ENCODE measurements at regions not wholly inside any gene's neighbourhood (a gene's known extent, or its start where the extent isn't known, plus 50 kb on each side); places are given as distances from the start of the nearest gene placed in this dataset.

- DNase-seq (ENCODE audit: low spot score), result no peak
- H3K4me1 ChIP-seq (ENCODE audit: insufficient read depth, low read length, poor library complexity, severe bottlenecking), result no peaks in the 10 kb centered on the region
- no peaks in the 10 kb centered on the region for H3K9me3 ChIP-seq (ENCODE audit: low read depth, low read length, poor library complexity, severe bottlenecking)
- H3K27ac ChIP-seq (ENCODE audit: low read depth, low read length, poor library complexity, severe bottlenecking), result no peak overlapping the region
- no peaks in the 10 kb centered on the region for H3K27me3 ChIP-seq (replicated peaks; ENCODE audit: insufficient read depth, low read depth, low read length, poor library complexity)
- POLR2A ChIA-PET (ENCODE audit: low non-redundant PET), result no interaction called here
- no peaks in the 10 kb centered on the region for H3K36me3 ChIP-seq (ENCODE audit: insufficient read depth, low read length, poor library complexity, severe bottlenecking)
- intact Hi-C loops (cut with micrococcal nuclease; ENCODE audit: unreplicated experiment), result no loop called here
- no peak overlapping the region for H3K4me3 ChIP-seq (ENCODE audit: low read depth, low read length, poor library complexity, severe bottlenecking)
- CTCF ChIA-PET, result no interaction called here
- TF ChIP-seq EZH2 (IDR thresholded peaks at IDR 0.05; ENCODE audit: borderline replicate concordance, low read depth, low read length, poor library complexity, severe bottlenecking) (no peak), CTCF (conservative IDR thresholded peaks at IDR 0.05; ENCODE audit: low read depth, low read length) (no peak)
- no TSS peak for BruUV-seq (replicated peaks)
Measured at GRCh38 chr21:28439251-28439650, 553.4 kb downstream of the LTN1 start.

GRCh38 chr21:28437061-28437460, 555.6 kb downstream of the LTN1 start:
- ChIA-PET POLR2A (ENCODE audit: low non-redundant PET) (no interaction called here), CTCF (no interaction called here)
- Histone ChIP-seq H3K9me3 (ENCODE audit: low read depth, low read length, poor library complexity, severe bottlenecking) (no peaks in the 10 kb centered on the region), H3K4me3 (ENCODE audit: low read depth, low read length, poor library complexity, severe bottlenecking) (no peak overlapping the region), H3K27me3 (replicated peaks; ENCODE audit: insufficient read depth, low read depth, low read length, poor library complexity) (no peaks in the 10 kb centered on the region), H3K4me1 (ENCODE audit: insufficient read depth, low read length, poor library complexity, severe bottlenecking) (no peaks in the 10 kb centered on the region), H3K27ac (ENCODE audit: low read depth, low read length, poor library complexity, severe bottlenecking) (no peak overlapping the region), H3K36me3 (ENCODE audit: insufficient read depth, low read length, poor library complexity, severe bottlenecking) (no peaks in the 10 kb centered on the region)
- no TSS peak for BruUV-seq (replicated peaks)
- DNase-seq (ENCODE audit: low spot score), result no peak
- intact Hi-C loops (cut with micrococcal nuclease; ENCODE audit: unreplicated experiment), result no loop called here
- TF ChIP-seq CTCF (conservative IDR thresholded peaks at IDR 0.05; ENCODE audit: low read depth, low read length), result no peak
- TF ChIP-seq EZH2 (IDR thresholded peaks at IDR 0.05; ENCODE audit: borderline replicate concordance, low read depth, low read length, poor library complexity, severe bottlenecking), result no peak

- POLR2A ChIA-PET (ENCODE audit: low non-redundant PET), result no interaction called here
- H3K9me3 ChIP-seq (ENCODE audit: low read depth, low read length, poor library complexity, severe bottlenecking), result no peaks in the 10 kb centered on the region
- intact Hi-C loops (cut with micrococcal nuclease; ENCODE audit: unreplicated experiment), result no loop called here
- H3K4me1 ChIP-seq (ENCODE audit: insufficient read depth, low read length, poor library complexity, severe bottlenecking), result no peaks in the 10 kb centered on the region
- CTCF ChIA-PET, result no interaction called here
- H3K4me3 ChIP-seq (ENCODE audit: low read depth, low read length, poor library complexity, severe bottlenecking), result no peak overlapping the region
- TF ChIP-seq CTCF (conservative IDR thresholded peaks at IDR 0.05; ENCODE audit: low read depth, low read length) (no peak), EZH2 (IDR thresholded peaks at IDR 0.05; ENCODE audit: borderline replicate concordance, low read depth, low read length, poor library complexity, severe bottlenecking) (no peak)
- DNase-seq (ENCODE audit: low spot score), result no peak
- no peaks in the 10 kb centered on the region for H3K36me3 ChIP-seq (ENCODE audit: insufficient read depth, low read length, poor library complexity, severe bottlenecking)
- BruUV-seq (replicated peaks), result no TSS peak
- H3K27ac ChIP-seq (ENCODE audit: low read depth, low read length, poor library complexity, severe bottlenecking), result no peak overlapping the region
- no peaks in the 10 kb centered on the region for H3K27me3 ChIP-seq (replicated peaks; ENCODE audit: insufficient read depth, low read depth, low read length, poor library complexity)
Measured at GRCh38 chr21:28436286-28436932, 556.3 kb downstream of the LTN1 start.

Data from A673 (cell line).